ENCODE measurements at regions not wholly inside any gene's neighbourhood (a gene's known extent, or its start where the extent isn't known, plus 50 kb on each side); places are given as distances from the start of the nearest gene placed in this dataset.
A peak's percentile ranks its signal among the peaks of the same experiment; 100 is the strongest.

DNA sequence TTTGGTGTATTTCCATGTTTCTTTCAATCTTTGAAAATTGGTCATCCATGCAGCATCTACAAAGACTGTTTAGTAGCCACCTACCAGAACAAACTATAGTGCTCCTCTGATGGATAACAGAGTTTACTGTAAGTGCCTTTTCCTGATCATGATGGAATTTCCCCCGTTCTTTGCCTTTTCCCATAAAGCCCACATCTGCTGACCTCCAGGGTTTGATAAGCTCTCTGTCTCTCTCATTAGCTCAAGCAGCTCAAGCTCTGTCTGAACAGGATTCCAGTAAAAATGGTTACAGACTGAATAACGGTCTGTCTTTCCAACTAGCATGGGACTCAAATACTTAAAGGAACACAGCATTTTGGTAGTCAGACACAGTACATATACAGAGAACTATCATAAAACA lies 308.4 kb upstream of the SORL1-AS1 start:
- intact Hi-C loops (cut with DNase I) = no loop called here
- DNase-seq = no peak

DNA sequence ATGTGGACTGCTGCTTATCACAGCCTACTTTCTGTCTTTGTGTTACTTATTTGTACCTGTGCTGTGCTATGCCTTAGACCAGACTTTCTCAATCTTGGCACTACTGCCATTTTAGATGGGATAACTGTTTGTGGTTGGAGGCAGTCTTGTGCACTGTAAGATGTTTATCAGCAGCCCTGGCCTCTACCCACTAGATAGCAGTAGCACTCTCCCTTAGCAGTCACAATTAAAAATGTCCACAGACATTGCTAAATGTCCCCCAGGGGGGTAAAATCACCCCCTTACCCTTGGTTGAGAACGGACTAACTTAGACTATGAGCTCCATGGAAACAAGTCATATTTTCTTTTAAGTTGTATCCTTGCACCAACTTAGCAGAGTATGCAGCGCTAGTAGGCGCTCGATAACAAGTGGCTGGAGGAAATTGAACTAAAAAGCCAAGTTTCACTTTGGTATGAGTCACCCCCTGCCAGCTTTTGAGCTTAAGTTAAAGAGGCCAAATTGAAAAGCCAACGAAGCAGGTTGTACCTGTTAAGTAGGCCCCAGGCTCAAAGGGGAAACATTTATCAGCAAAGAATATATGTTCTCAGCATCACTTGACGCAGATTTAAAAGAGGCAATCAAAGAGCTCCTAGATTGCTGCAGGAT lies 304.8 kb upstream of the SORL1-AS1 start:
- intact Hi-C loops (cut with DNase I) = no loop called here
- no peak for DNase-seq

DNA sequence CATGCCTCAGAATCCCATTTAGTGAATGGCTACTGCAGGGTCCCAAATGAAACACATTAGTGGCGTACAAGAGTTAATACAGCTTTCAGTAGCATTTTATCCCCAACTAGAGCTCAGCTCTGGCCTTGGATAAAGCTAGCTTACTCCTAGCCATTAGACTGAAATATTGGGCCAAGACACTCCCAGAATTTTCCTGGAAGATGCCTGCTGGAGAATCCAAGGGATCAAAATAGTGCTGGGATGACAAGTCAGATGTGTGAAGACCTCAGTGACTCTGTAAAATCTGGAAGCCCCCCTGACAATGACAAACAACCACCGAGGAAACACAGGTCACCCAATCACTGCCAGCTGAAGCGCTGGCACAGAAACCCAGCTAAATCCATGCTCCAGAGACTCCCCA lies 303.1 kb upstream of the SORL1-AS1 start:
- DNase-seq = no peak
- intact Hi-C loops (cut with DNase I) = no loop called here

DNA sequence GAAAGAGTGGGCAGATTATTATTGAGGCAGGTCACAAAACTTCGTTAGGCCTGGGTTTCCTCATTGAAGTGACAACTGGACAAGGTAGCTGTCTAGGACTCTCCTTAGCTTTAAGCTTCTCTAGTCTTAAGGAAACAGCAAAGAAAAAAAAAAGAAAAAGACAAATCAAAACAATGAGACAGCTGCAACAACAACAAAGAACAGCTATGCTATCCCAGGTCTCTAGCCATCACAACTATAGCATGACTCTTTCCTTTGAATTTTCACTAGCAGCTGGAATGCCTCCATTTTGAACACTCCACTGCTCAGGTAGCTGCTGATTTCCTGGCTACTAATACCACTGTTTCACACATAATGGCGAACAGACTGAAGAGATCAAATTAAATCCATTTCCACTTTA lies 302.4 kb upstream of the SORL1-AS1 start:
- no peak for DNase-seq
- intact Hi-C loops (cut with DNase I) = no loop called here

DNA sequence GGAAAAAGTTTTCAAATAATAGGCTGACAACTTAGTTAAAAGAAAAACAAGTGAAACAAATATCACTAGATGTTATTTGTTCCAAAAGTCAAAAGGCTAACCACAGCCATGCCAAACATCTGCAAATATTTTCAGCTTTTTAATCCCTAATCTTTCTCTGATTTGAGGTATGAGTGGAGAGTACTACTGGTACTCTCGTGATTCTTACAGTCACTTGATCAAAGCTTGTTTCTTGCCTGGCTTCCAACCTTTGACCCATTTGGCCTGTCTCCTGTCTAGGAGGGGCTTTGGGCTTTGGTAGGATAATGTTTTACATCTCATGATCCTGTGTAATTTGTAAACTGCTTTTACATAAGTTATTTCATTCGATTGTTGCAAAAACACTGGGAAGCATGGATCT lies 301.8 kb upstream of the SORL1-AS1 start:
- intact Hi-C loops (cut with DNase I) = no loop called here
- no peak for DNase-seq

DNA sequence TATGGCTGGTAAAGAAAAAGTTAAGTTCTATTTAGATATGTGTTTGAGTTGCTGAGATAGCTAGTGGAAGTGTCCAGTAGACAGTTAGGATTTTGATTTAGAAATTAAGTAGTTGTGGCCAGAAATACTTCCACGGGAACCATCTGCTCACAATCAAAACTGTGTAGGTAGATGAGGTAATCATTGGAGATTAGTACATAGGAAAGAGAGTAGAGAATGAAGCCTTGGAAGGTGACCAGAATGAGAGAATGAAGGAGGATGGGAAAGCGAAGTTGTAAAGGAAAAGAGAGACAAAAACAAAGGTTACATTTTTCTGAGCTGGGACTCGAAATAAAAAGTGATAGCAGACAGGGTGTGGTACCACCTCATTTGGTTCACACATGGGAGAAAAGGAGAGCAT lies 296.9 kb upstream of the SORL1-AS1 start:
- DNase-seq = no peak
- intact Hi-C loops (cut with DNase I) = no loop called here

DNA sequence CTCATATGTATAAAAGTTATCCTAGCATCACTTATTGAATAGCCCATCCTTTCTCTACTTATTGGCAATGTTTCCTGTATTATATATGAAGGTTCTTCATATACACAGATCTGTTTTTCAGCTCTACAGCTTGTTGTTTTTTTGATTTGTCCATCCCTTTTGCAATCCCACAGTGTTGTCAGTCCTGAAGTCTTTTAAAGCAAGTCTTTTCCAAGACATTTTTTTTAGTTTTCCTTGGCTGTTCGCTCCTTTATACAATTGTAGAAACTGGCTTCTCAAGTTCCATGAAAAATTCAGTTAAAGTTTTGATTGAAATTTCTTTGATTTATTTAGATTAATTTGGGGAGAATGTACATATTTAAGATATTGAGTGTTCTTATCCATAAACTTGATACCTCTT lies 295.3 kb upstream of the SORL1-AS1 start:
- intact Hi-C loops (cut with DNase I) = no loop called here
- no peak for DNase-seq

- DNase-seq = no peak
- intact Hi-C loops (cut with DNase I) = no loop called here
Observed at GRCh38 chr11:121743285-121743684, 290.5 kb upstream of the SORL1-AS1 start.

- DNase-seq = peak; percentile 27 to 93 (median 52)
- intact Hi-C loops (cut with DNase I) = no loop called here
Observed at GRCh38 chr11:121741761-121742361, 289.1 kb upstream of the SORL1-AS1 start.

GRCh38 chr11:121741351-121741760 lies 288.6 kb upstream of the SORL1-AS1 start:
- intact Hi-C loops (cut with DNase I) = no loop called here
- DNase-seq = peak in 1 of 10 donors; percentile 64

DNA sequence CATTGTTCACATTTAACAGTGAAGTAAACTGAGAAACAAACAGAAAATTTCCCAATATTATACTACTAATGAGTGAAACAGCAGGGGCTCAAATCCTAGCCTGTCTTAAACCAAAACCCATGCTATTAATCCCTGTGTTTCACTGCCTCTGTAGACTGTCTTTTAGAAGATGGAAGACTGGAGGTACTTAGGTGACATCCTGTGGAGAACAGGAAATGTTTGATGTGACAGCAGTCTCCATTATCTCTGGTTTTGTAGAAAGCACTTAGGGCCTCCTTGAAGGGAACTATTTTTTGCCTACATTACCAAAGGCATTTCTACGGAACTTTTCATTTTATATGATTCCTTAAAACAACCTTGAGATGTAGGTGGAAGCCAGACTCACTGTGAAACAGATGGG lies 288.1 kb upstream of the SORL1-AS1 start:
- no peak for DNase-seq
- intact Hi-C loops (cut with DNase I) = no loop called here

DNA sequence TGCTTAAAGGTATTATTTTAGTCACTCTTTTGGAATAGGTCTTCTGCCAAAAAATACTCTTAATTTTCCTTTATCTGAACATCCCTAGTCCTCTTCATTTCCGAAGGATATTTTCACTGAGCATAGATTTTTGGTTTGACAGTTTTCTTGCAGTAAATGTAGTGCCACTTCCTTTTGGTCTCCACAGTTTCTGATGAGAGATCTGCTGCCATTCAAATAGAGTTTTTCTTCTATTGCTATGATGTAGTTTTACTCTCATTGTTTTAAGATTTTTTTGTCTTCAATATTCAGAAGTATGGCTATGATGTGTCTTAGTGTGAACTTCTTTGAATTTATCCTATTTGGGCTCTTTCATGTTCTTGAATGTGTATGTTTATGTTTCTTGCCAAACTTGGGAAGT lies 281.1 kb upstream of the SORL1-AS1 start:
- no peak for DNase-seq
- intact Hi-C loops (cut with DNase I) = no loop called here

- DNase-seq = no peak
- intact Hi-C loops (cut with DNase I) = loop anchor here (10.0 kb wide), 1 partner anchor 297 kb away; no protein-coding TSS in a partner anchor
Observed at GRCh38 chr11:121727942-121728341, 275.2 kb upstream of the SORL1-AS1 start.

- peak; percentile 31 to 90 (median 52) for DNase-seq
- intact Hi-C loops (cut with DNase I) = loop anchor here (2.0 to 10.0 kb wide), 3 partner anchors 26 to 378 kb away; no protein-coding TSS in a partner anchor
Observed at GRCh38 chr11:121723246-121723741, 270.5 kb upstream of the SORL1-AS1 start.

- intact Hi-C loops (cut with DNase I) = loop anchor here (1.0 to 10.0 kb wide), 5 partner anchors 26 to 378 kb away; no protein-coding TSS in a partner anchor
- DNase-seq = peak; percentile 88 to 98 (median 93)
Observed at GRCh38 chr11:121722431-121723245, 269.9 kb upstream of the SORL1-AS1 start.

DNA sequence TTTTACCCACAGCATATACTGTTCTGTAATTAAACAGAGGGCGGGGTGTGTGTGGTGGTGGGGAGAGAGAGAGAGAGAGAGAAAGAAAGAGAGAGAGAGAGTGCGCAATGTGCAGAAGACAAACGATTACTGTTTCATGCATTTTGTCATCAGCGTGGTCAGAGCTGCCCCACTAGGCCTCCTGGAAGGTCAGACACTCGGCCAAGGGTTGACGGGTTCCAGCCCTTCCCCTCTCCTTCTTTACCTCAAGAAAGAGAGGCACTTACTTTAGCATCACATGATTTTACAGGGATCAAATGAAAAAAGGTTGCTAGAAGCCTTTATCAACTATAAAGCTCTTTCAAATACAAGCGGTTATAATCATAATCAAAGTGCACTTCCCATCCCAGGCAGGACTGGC lies 269.2 kb upstream of the SORL1-AS1 start:
- peak; percentile 15 to 90 (median 52) for DNase-seq
- intact Hi-C loops (cut with DNase I) = loop anchor here (1.0 to 10.0 kb wide), 5 partner anchors 25 to 379 kb away; no protein-coding TSS in a partner anchor

DNA sequence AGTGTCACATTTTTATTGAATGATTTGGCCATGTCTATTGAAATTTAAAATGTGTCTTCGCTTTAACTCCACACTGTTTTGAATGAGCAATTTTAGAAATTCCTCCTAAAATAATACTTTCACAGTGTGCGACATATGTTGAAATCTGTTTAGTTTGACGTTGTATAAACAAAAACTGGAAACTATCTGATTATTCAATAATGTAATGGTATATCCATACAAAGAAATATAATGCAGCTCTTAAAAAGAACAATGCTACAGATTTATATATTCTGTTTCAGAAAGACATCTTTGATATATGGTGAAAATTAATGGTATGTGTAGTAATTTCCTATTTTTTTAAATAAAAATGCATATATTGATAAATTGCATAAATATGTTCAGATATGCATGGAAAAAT lies 268.7 kb upstream of the SORL1-AS1 start:
- no peak for DNase-seq
- intact Hi-C loops (cut with DNase I) = loop anchor here (10.0 kb wide), 1 partner anchor 303 kb away; no protein-coding TSS in a partner anchor

DNA sequence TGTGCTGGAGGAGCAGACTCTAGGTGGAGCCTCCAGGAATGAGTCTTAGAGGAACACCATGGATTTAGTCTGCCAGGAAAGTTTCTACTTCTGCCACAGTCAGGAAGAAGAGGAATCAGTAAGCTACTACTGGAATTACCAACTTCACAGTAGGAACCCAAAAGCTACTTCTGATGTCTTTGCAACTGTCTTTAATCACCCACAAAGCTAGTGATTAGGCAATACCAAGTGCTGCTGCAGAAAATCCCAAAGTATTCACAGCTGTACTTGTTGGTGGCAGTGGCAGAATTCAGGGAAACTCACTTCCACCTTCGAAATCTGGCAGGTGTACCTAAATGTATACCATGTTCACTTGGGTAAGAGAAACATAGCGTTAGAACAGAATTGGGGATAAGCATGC lies 264.5 kb upstream of the SORL1-AS1 start:
- no peak for DNase-seq
- intact Hi-C loops (cut with DNase I) = no loop called here

- no peak for DNase-seq
- intact Hi-C loops (cut with DNase I) = no loop called here
Observed at GRCh38 chr11:121716060-121716459, 263.3 kb upstream of the SORL1-AS1 start.

GRCh38 chr11:121715405-121715804 lies 262.6 kb upstream of the SORL1-AS1 start:
- intact Hi-C loops (cut with DNase I) = no loop called here

GRCh38 chr11:121714351-121714750 lies 261.6 kb upstream of the SORL1-AS1 start:
- intact Hi-C loops (cut with DNase I) = no loop called here

More at GRCh38 chr11:121715405-121715804, 262.6 kb upstream of the SORL1-AS1 start:
- no peak for DNase-seq

More at GRCh38 chr11:121714351-121714750, 261.6 kb upstream of the SORL1-AS1 start:
- no peak for DNase-seq

Data from posterior cingulate gyrus (tissue), 11 donors.